Cardiac muscle cell (in vitro differentiated cells and primary cell): ENCODE measurements at regions not wholly inside any gene's neighbourhood (a gene's known extent, or its start where the extent isn't known, plus 50 kb on each side); places are given as distances from the start of the nearest gene placed in this dataset.
A peak's percentile ranks its signal among the peaks of the same experiment; 100 is the strongest.

Experiments used
- DNase-seq, 2 donors: peaks; one replicate each; pipeline versions ENCODE4 v3.0.0 to v3.0.0-alpha.2; 2010 to 2017; ENCODE audit warnings: low read depth in 1 of 2, low spot score in 1 of 2
- H3K27ac ChIP-seq: fragments of 200-600 bp; sonication (generic); 2 replicates; pipeline ENCODE4 v1.5.1; 2016
- H3K27me3 ChIP-seq: fragments of 200-600 bp; sonication (generic); 2 replicates; pipeline ENCODE4 v1.6.0; 2016; ENCODE audit warnings: control low read depth
- H3K36me3 ChIP-seq: fragments of 200-600 bp; sonication (generic); 2 replicates; pipeline ENCODE4 v1.5.1; 2016; ENCODE audit warnings: control low read depth
- H3K4me1 ChIP-seq: fragments of 200-600 bp; sonication (generic); 2 replicates; pipeline ENCODE4 v1.8.1; 2017; ENCODE audit warnings: low read depth, mild to moderate bottlenecking, mixed run types
- H3K4me3 ChIP-seq: fragments of 200-600 bp; sonication (generic); 2 replicates; pipeline ENCODE4 v1.5.1; 2016; ENCODE audit warnings: mild to moderate bottlenecking
- H3K9me3 ChIP-seq: fragments of 200-600 bp; sonication (generic); 2 replicates; pipeline ENCODE4 v1.5.1; 2017; ENCODE audit warnings: low read depth, mild to moderate bottlenecking, control low read depth
- TF ChIP-seq, protein P1 (sequence below): IDR thresholded peaks from 2 replicates; pipeline ENCODE4 v1.5.1; 2012; ENCODE audit warnings: low read depth, mild to moderate bottlenecking, low read length

GRCh38 chr7:131608116-131608500 lies 51.7 kb upstream of the PODXL start:
- peak in 1 of 2 donors; percentile 43 for DNase-seq

GRCh38 chr7:131607291-131608115 lies 51.1 kb upstream of the PODXL start:
- no peak for DNase-seq
- Histone ChIP-seq H3K4me3 (no peak overlapping the region), H3K4me1 (peaks cover 55% of the 10 kb centered on the region), H3K27me3 (no peaks in the 10 kb centered on the region), H3K9me3 (no peaks in the 10 kb centered on the region), H3K27ac (peak overlapping the region; percentile 58), H3K36me3 (no peaks in the 10 kb centered on the region)
- TF ChIP-seq, protein P1, sequence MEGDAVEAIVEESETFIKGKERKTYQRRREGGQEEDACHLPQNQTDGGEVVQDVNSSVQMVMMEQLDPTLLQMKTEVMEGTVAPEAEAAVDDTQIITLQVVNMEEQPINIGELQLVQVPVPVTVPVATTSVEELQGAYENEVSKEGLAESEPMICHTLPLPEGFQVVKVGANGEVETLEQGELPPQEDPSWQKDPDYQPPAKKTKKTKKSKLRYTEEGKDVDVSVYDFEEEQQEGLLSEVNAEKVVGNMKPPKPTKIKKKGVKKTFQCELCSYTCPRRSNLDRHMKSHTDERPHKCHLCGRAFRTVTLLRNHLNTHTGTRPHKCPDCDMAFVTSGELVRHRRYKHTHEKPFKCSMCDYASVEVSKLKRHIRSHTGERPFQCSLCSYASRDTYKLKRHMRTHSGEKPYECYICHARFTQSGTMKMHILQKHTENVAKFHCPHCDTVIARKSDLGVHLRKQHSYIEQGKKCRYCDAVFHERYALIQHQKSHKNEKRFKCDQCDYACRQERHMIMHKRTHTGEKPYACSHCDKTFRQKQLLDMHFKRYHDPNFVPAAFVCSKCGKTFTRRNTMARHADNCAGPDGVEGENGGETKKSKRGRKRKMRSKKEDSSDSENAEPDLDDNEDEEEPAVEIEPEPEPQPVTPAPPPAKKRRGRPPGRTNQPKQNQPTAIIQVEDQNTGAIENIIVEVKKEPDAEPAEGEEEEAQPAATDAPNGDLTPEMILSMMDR, result no peak

More at GRCh38 chr7:131608116-131608500, 51.7 kb upstream of the PODXL start:
- H3K4me3 ChIP-seq, result no peak overlapping the region
- H3K36me3 ChIP-seq, result no peaks in the 10 kb centered on the region
- no peak overlapping the region for H3K27ac ChIP-seq
- H3K4me1 ChIP-seq, result peaks cover 53% of the 10 kb centered on the region
- TF ChIP-seq, protein P1, result no peak
- H3K9me3 ChIP-seq, result no peaks in the 10 kb centered on the region
- H3K27me3 ChIP-seq, result no peaks in the 10 kb centered on the region

- Histone ChIP-seq H3K4me1 (peaks cover 61% of the 10 kb centered on the region), H3K27me3 (no peaks in the 10 kb centered on the region), H3K36me3 (no peaks in the 10 kb centered on the region), H3K27ac (peak overlapping the region; percentile 58), H3K9me3 (no peaks in the 10 kb centered on the region), H3K4me3 (no peak overlapping the region)
- TF ChIP-seq, protein P1, result no peak
- no peak for DNase-seq
These were observed 50.2 kb upstream of the PODXL start for GRCh38 chr7:131606346-131607290.
